NT2/D1 (cell line): ENCODE measurements at regions not wholly inside any gene's neighbourhood (a gene's known extent, or its start where the extent isn't known, plus 50 kb on each side); places are given as distances from the start of the nearest gene placed in this dataset.
A peak's percentile ranks its signal among the peaks of the same experiment; 100 is the strongest.

Experiments used
- DNase-seq: peaks from one replicate; pipeline ENCODE4 v3.0.0-alpha.2; 2011; ENCODE audit warnings: low read depth, low spot score
- H3K27me3 ChIP-seq: 2 replicates; pipeline ENCODE4 v1.6.0; 2011; ENCODE audit warnings: mild to moderate bottlenecking; ENCODE audit not compliant: insufficient read length, insufficient read depth
- H3K36me3 ChIP-seq: 2 replicates; pipeline ENCODE4 v1.6.1; 2011; ENCODE audit warnings: mild to moderate bottlenecking, low read length, mixed read lengths; ENCODE audit not compliant: insufficient read depth, insufficient read length
- H3K4me1 ChIP-seq: 2 replicates; pipeline ENCODE4 v1.5.1; 2011; ENCODE audit not compliant: insufficient read depth, insufficient read length
- H3K4me3 ChIP-seq: 2 replicates; pipeline ENCODE4 v1.5.1; 2011; ENCODE audit warnings: low read depth; ENCODE audit not compliant: insufficient read length
- H3K9ac ChIP-seq: 2 replicates; pipeline ENCODE4 v1.6.0; 2011; ENCODE audit warnings: low read depth; ENCODE audit not compliant: insufficient read length
- H3K9me3 ChIP-seq: 2 replicates; pipeline ENCODE4 v1.5.1; 2011; ENCODE audit warnings: mild to moderate bottlenecking, low read length; ENCODE audit not compliant: insufficient read depth
- SUZ12 ChIP-seq: IDR thresholded peaks from 2 replicates; pipeline ENCODE4 v1.6.1; 2011; ENCODE audit not compliant: insufficient read length, insufficient read depth; ENCODE audit errors: extremely low read depth
- YY1 ChIP-seq: IDR thresholded peaks from 2 replicates; pipeline ENCODE4 v1.6.1; 2011; ENCODE audit not compliant: insufficient read length, insufficient read depth
- ZNF274 ChIP-seq: IDR thresholded peaks from 2 replicates; pipeline ENCODE4 v1.6.1; 2011; ENCODE audit warnings: mild to moderate bottlenecking, low read depth, low read length

DNA sequence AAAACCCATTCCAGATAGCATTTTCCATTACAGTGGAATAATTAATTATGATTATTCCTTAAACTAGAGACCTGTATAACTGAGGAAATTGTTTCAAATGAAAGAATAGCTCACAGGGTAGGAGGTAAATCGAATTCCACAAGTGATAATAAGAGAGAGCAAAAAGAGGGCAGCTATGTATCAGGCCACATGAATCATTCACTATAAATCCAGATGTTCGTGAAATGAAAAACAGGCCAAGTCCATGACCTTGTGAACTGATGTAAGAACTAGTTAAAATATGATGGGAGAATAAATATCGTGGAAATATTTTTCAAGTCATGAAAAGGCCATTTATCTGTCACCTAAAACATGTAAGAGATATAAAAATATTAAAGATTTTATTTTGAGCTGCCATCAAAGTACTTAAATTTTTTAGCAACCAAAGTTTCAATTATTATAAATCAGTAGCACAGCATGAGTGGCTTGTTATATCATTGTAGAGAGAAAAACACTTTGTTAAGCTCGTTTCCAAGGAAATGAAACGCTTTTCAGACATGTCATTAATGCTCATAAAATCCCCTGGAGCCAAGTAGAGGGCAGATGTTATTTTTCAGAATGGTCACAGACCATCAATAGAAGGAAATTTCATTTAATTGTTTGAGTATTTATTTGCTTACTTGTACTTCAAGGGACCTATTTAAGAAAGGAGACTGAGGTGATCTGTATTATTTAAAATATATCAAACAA, 120.6 kb upstream of the CDKN3 start:
- DNase-seq = no peak
- TF ChIP-seq YY1 (no peak), ZNF274 (no peak), SUZ12 (no peak)
- no peaks in the 10 kb centered on the region for H3K36me3 ChIP-seq
- no peaks in the 10 kb centered on the region for H3K27me3 ChIP-seq
- no peaks in the 10 kb centered on the region for H3K4me1 ChIP-seq
- H3K9ac ChIP-seq = no peak overlapping the region
- no peak overlapping the region for H3K4me3 ChIP-seq
- no peaks in the 10 kb centered on the region for H3K9me3 ChIP-seq

- Histone ChIP-seq H3K36me3 (no peaks in the 10 kb centered on the region), H3K27me3 (no peaks in the 10 kb centered on the region), H3K9me3 (peaks cover 12% of the 10 kb centered on the region; the same call in 1 of the 2 replicates), H3K4me1 (no peaks in the 10 kb centered on the region), H3K4me3 (no peak overlapping the region), H3K9ac (no peak overlapping the region)
- no peak for DNase-seq
- no peak for TF ChIP-seq YY1
Observed at GRCh38 chr14:54278087-54278486, 118.7 kb upstream of the CDKN3 start.

DNA sequence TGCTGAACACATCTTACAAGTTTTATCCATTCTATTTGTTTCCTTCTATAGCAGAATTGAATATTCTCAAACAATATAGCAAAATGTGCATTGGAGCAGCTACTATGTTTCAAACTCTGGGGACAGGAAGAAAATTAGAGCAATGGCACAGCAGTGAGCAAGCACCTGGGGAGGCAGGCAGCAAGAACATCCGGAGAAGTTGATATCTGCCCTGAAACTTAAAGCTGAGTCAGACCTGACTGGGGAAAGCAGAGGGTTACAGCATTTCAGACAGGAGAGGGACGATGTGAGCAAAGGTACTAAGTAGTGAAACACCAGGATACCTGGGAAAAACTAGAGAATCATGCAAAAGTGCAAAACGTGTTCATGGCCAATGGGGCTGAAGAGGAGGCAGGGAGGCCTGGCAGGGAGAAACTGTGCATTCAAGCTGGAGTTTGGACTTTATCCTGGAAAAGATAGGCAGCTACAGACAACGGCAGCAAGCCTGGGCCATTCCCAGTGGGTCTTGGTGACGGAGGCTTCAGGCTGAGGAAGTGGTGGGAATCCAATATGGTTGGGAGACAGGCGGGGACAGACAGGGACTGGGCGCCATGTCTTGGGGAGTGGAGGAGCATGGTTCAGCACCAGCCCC, 118.0 kb upstream of the CDKN3 start:
- no peaks in the 10 kb centered on the region for H3K4me1 ChIP-seq
- peaks cover 12% of the 10 kb centered on the region; the same call in 1 of the 2 replicates for H3K9me3 ChIP-seq
- DNase-seq = no peak
- no peaks in the 10 kb centered on the region for H3K36me3 ChIP-seq
- H3K27me3 ChIP-seq = no peaks in the 10 kb centered on the region
- TF ChIP-seq ZNF274 = no peak
- no peak for TF ChIP-seq SUZ12
- no peak for TF ChIP-seq YY1
- no peak overlapping the region for H3K9ac ChIP-seq
- H3K4me3 ChIP-seq = no peak overlapping the region

- no peak overlapping the region for H3K4me3 ChIP-seq
- no peaks in the 10 kb centered on the region for H3K4me1 ChIP-seq
- no peak overlapping the region for H3K9ac ChIP-seq
- H3K36me3 ChIP-seq = no peaks in the 10 kb centered on the region
- TF ChIP-seq ZNF274 = no peak
- no peak for TF ChIP-seq YY1
- no peak for TF ChIP-seq SUZ12
- H3K27me3 ChIP-seq = no peaks in the 10 kb centered on the region
- H3K9me3 ChIP-seq = peaks cover 12% of the 10 kb centered on the region; the same call in 1 of the 2 replicates
- no peak for DNase-seq
Observed at GRCh38 chr14:54282849-54283248, 114.0 kb upstream of the CDKN3 start.

GRCh38 chr14:54285030-54285429, 111.8 kb upstream of the CDKN3 start:
- H3K4me1 ChIP-seq = no peaks in the 10 kb centered on the region
- no peak overlapping the region for H3K9ac ChIP-seq
- no peak for DNase-seq
- H3K9me3 ChIP-seq = peaks cover 12% of the 10 kb centered on the region; the same call in 1 of the 2 replicates
- H3K4me3 ChIP-seq = no peak overlapping the region
- TF ChIP-seq YY1 = no peak
- no peak for TF ChIP-seq SUZ12
- TF ChIP-seq ZNF274 = no peak
- H3K27me3 ChIP-seq = no peaks in the 10 kb centered on the region
- H3K36me3 ChIP-seq = no peaks in the 10 kb centered on the region

DNA sequence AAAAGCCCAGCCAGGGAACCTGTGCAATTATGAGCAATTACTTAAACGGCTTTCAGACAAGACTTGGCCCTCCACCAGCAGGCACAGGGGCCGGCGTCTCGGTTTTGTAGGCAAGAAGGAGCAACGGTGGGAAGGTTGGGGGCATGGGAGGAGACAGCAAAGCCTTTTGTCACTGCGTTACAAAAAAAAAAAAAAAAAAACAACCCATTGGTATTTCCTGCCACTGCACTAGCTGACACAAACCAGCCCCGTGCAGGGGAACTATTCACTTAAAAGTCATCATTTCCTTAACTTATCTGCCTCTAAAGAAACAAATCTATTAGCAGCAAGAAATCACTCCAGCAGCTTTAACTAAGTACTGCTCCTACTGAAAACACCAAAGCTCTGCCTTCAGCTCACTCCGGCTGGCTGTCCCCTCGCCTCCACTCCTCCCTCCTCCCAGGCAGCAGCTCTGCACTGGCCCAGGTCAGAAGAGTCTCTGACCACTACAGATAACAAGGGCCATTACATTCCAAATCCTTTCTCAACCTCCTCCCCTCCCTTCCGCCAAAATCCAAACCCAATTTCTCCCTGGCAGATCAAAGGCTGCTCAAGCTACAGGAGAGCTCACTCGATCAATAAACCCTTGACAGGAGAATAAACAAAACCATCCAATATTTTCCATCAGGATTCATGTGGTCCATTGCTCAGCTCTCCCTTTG, 105.2 kb upstream of the CDKN3 start:
- no peaks in the 10 kb centered on the region for H3K27me3 ChIP-seq
- H3K9ac ChIP-seq = no peak overlapping the region
- no peaks in the 10 kb centered on the region for H3K36me3 ChIP-seq
- no peak overlapping the region for H3K4me3 ChIP-seq
- peaks cover 2% of the 10 kb centered on the region for H3K4me1 ChIP-seq
- peak; percentile 25 for DNase-seq
- no peaks in the 10 kb centered on the region for H3K9me3 ChIP-seq
- TF ChIP-seq ZNF274 (no peak), YY1 (no peak), SUZ12 (no peak)

- Histone ChIP-seq H3K27me3 (no peaks in the 10 kb centered on the region), H3K9me3 (no peaks in the 10 kb centered on the region)
- no peak for TF ChIP-seq SUZ12
- TF ChIP-seq YY1 = no peak
- no peak for TF ChIP-seq ZNF274
Observed at GRCh38 chr14:54294802-54295201, 102.0 kb upstream of the CDKN3 start.

More at GRCh38 chr14:54294802-54295201, 102.0 kb upstream of the CDKN3 start:
- no peak overlapping the region for H3K4me3 ChIP-seq
- H3K4me1 ChIP-seq = peaks cover 2% of the 10 kb centered on the region
- DNase-seq = no peak
- H3K36me3 ChIP-seq = no peaks in the 10 kb centered on the region
- H3K9ac ChIP-seq = no peak overlapping the region
